Activated naive CD8-positive, alpha-beta T cell (primary cell): ENCODE measurements at regions not wholly inside any gene's neighbourhood (a gene's known extent, or its start where the extent isn't known, plus 50 kb on each side); places are given as distances from the start of the nearest gene placed in this dataset.

Experiments
- H3K27ac Mint-ChIP-seq: one replicate; pipeline ENCODE4 v1.8.0; 2021; ENCODE audit warnings: mixed read lengths
- H3K27me3 Mint-ChIP-seq: one replicate; pipeline ENCODE4 v1.8.0; 2021; ENCODE audit warnings: mixed read lengths
- H3K36me3 Mint-ChIP-seq: one replicate; pipeline ENCODE4 v1.8.0; 2021; ENCODE audit warnings: mixed read lengths
- H3K4me1 Mint-ChIP-seq: one replicate; pipeline ENCODE4 v1.8.0; 2021; ENCODE audit warnings: low read depth, mixed read lengths
- H3K4me3 Mint-ChIP-seq: one replicate; pipeline ENCODE4 v1.8.0; 2021; ENCODE audit warnings: mild to moderate bottlenecking, mixed read lengths
- H3K9me3 Mint-ChIP-seq: one replicate; pipeline ENCODE4 v1.8.0; 2021; ENCODE audit warnings: low read depth, mixed read lengths

GRCh38 chr22:48857202-48857805 lies 970.4 kb downstream of the BRD1 start:
- no peaks in the 10 kb centered on the region for H3K9me3 Mint-ChIP-seq
- no peak overlapping the region for H3K27ac Mint-ChIP-seq
- peaks cover 1% of the 10 kb centered on the region for H3K27me3 Mint-ChIP-seq
- H3K4me1 Mint-ChIP-seq = no peaks in the 10 kb centered on the region
- H3K36me3 Mint-ChIP-seq = no peaks in the 10 kb centered on the region
- H3K4me3 Mint-ChIP-seq = no peak overlapping the region

GRCh38 chr22:48856308-48856615 lies 971.4 kb downstream of the BRD1 start:
- H3K9me3 Mint-ChIP-seq = no peaks in the 10 kb centered on the region
- H3K4me3 Mint-ChIP-seq = no peak overlapping the region
- no peaks in the 10 kb centered on the region for H3K4me1 Mint-ChIP-seq
- no peaks in the 10 kb centered on the region for H3K36me3 Mint-ChIP-seq
- H3K27ac Mint-ChIP-seq = no peak overlapping the region
- H3K27me3 Mint-ChIP-seq = peaks cover 1% of the 10 kb centered on the region

- Mint-ChIP-seq H3K27ac (no peak overlapping the region), H3K27me3 (peaks cover 1% of the 10 kb centered on the region), H3K36me3 (no peaks in the 10 kb centered on the region), H3K4me1 (no peaks in the 10 kb centered on the region), H3K9me3 (no peaks in the 10 kb centered on the region), H3K4me3 (no peak overlapping the region)
These were observed 971.9 kb downstream of the BRD1 start for GRCh38 chr22:48855593-48856307.

GRCh38 chr22:48855013-48855412 lies 972.7 kb downstream of the BRD1 start:
- H3K4me1 Mint-ChIP-seq = no peaks in the 10 kb centered on the region
- no peaks in the 10 kb centered on the region for H3K9me3 Mint-ChIP-seq
- H3K36me3 Mint-ChIP-seq = no peaks in the 10 kb centered on the region
- H3K27ac Mint-ChIP-seq = no peak overlapping the region
- peaks cover 1% of the 10 kb centered on the region for H3K27me3 Mint-ChIP-seq
- H3K4me3 Mint-ChIP-seq = no peak overlapping the region

GRCh38 chr22:48853627-48854240 lies 973.9 kb downstream of the BRD1 start:
- H3K4me1 Mint-ChIP-seq = no peaks in the 10 kb centered on the region
- no peak overlapping the region for H3K4me3 Mint-ChIP-seq
- no peaks in the 10 kb centered on the region for H3K9me3 Mint-ChIP-seq
- no peaks in the 10 kb centered on the region for H3K36me3 Mint-ChIP-seq
- peaks cover 3% of the 10 kb centered on the region for H3K27me3 Mint-ChIP-seq
- H3K27ac Mint-ChIP-seq = no peak overlapping the region

GRCh38 chr22:48851933-48852549 lies 975.6 kb downstream of the BRD1 start:
- Mint-ChIP-seq H3K36me3 (no peaks in the 10 kb centered on the region), H3K4me1 (no peaks in the 10 kb centered on the region)

GRCh38 chr22:48850658-48851287 lies 976.9 kb downstream of the BRD1 start:
- H3K4me1 Mint-ChIP-seq = no peaks in the 10 kb centered on the region
- peaks cover 14% of the 10 kb centered on the region for H3K27me3 Mint-ChIP-seq
- H3K27ac Mint-ChIP-seq = no peak overlapping the region
- H3K4me3 Mint-ChIP-seq = no peak overlapping the region
- H3K36me3 Mint-ChIP-seq = no peaks in the 10 kb centered on the region
- no peaks in the 10 kb centered on the region for H3K9me3 Mint-ChIP-seq

More at GRCh38 chr22:48851933-48852549, 975.6 kb downstream of the BRD1 start:
- Mint-ChIP-seq H3K4me3 (no peak overlapping the region), H3K9me3 (no peaks in the 10 kb centered on the region), H3K27me3 (peaks cover 9% of the 10 kb centered on the region), H3K27ac (no peak overlapping the region)

GRCh38 chr22:48849963-48850657 lies 977.6 kb downstream of the BRD1 start:
- peaks cover 14% of the 10 kb centered on the region for H3K27me3 Mint-ChIP-seq
- H3K4me1 Mint-ChIP-seq = no peaks in the 10 kb centered on the region
- no peaks in the 10 kb centered on the region for H3K9me3 Mint-ChIP-seq
- H3K27ac Mint-ChIP-seq = no peak overlapping the region
- no peaks in the 10 kb centered on the region for H3K36me3 Mint-ChIP-seq
- no peak overlapping the region for H3K4me3 Mint-ChIP-seq

- H3K9me3 Mint-ChIP-seq = no peaks in the 10 kb centered on the region
- no peaks in the 10 kb centered on the region for H3K36me3 Mint-ChIP-seq
- H3K4me1 Mint-ChIP-seq = no peaks in the 10 kb centered on the region
- peaks cover 14% of the 10 kb centered on the region for H3K27me3 Mint-ChIP-seq
- H3K27ac Mint-ChIP-seq = no peak overlapping the region
- no peak overlapping the region for H3K4me3 Mint-ChIP-seq
These were observed 978.3 kb downstream of the BRD1 start for GRCh38 chr22:48849219-48849912.

- H3K4me3 Mint-ChIP-seq = no peak overlapping the region
- H3K27ac Mint-ChIP-seq = no peak overlapping the region
- H3K4me1 Mint-ChIP-seq = no peaks in the 10 kb centered on the region
- no peaks in the 10 kb centered on the region for H3K36me3 Mint-ChIP-seq
- no peaks in the 10 kb centered on the region for H3K9me3 Mint-ChIP-seq
- H3K27me3 Mint-ChIP-seq = peaks cover 15% of the 10 kb centered on the region
These were observed 981.5 kb downstream of the BRD1 start for GRCh38 chr22:48846200-48846599.

GRCh38 chr22:48845356-48845936 lies 982.2 kb downstream of the BRD1 start:
- Mint-ChIP-seq H3K4me3 (no peak overlapping the region), H3K36me3 (no peaks in the 10 kb centered on the region), H3K4me1 (no peaks in the 10 kb centered on the region), H3K9me3 (no peaks in the 10 kb centered on the region), H3K27ac (no peak overlapping the region), H3K27me3 (peaks cover 15% of the 10 kb centered on the region)

GRCh38 chr22:48844056-48844675 lies 983.5 kb downstream of the BRD1 start:
- H3K27me3 Mint-ChIP-seq = peaks cover 14% of the 10 kb centered on the region
- H3K27ac Mint-ChIP-seq = no peak overlapping the region
- H3K4me3 Mint-ChIP-seq = no peak overlapping the region
- H3K4me1 Mint-ChIP-seq = no peaks in the 10 kb centered on the region
- no peaks in the 10 kb centered on the region for H3K9me3 Mint-ChIP-seq
- no peaks in the 10 kb centered on the region for H3K36me3 Mint-ChIP-seq

- peaks cover 14% of the 10 kb centered on the region for H3K27me3 Mint-ChIP-seq
- no peaks in the 10 kb centered on the region for H3K4me1 Mint-ChIP-seq
- no peaks in the 10 kb centered on the region for H3K36me3 Mint-ChIP-seq
- no peak overlapping the region for H3K4me3 Mint-ChIP-seq
- H3K27ac Mint-ChIP-seq = no peak overlapping the region
- H3K9me3 Mint-ChIP-seq = no peaks in the 10 kb centered on the region
These were observed 984.0 kb downstream of the BRD1 start for GRCh38 chr22:48843640-48844039.
